ENCODE measurements at regions not wholly inside any gene's neighbourhood (a gene's known extent, or its start where the extent isn't known, plus 50 kb on each side); places are given as distances from the start of the nearest gene placed in this dataset.
"Not testable (repeated sequence)": the region's sequence is repeated elsewhere in the genome, so short reads cannot be mapped to it uniquely, and the experiment has no call there.

DNA sequence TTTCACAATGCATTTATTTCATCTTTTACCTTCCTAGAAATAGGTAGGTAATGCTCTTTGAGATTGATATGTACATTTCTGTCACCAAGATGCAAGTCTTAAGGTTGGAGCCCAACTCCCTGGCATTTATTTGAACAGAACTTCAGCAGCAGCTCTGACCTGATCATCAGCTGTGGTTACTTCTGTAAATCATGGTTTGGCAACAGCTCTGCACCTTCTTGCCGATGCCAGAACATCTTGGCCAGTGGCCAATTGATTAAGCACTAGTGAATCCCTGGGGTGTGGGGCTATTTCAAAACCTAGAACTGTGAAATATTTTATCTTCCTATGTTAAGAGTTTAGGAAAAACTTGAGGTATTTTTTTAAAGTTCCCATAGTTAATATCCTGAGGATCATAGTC, 124.8 kb upstream of the NYAP2 start:
- DNase-seq (ENCODE audit: low read depth, low spot score): no peak
- in situ Hi-C loops (cut with HindIII; ENCODE audit: low pct_unique_long_range_greater_than_20kb, low sequenced_read_pairs): no loop called here

GRCh38 chr2:225272173-225272572, 127.3 kb upstream of the NYAP2 start:
- in situ Hi-C loops (cut with HindIII; ENCODE audit: low pct_unique_long_range_greater_than_20kb, low sequenced_read_pairs): no loop called here
- no peak for DNase-seq (ENCODE audit: low read depth, low spot score)

DNA sequence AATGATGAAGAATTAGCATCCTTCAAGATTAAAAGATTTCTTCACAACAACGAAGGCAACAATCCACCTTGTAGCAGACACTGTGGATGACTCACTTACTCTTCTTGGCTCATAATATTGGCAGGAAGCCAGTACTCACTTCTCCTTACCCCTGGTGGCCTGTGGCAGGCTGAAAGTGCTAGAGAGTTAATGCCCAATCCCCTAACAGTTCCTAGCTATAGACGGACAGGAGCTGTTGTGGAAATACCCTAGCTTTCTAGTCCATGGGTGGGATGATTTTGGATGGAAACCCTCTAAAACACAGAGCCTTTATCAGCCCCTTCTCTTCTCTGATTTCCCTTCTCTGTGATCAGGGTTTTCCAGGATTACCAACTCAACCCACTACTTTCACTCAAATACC, 128.6 kb upstream of the NYAP2 start:
- in situ Hi-C loops (cut with HindIII; ENCODE audit: low pct_unique_long_range_greater_than_20kb, low sequenced_read_pairs): no loop called here
- peak; percentile 26 for DNase-seq (ENCODE audit: low read depth, low spot score)

DNA sequence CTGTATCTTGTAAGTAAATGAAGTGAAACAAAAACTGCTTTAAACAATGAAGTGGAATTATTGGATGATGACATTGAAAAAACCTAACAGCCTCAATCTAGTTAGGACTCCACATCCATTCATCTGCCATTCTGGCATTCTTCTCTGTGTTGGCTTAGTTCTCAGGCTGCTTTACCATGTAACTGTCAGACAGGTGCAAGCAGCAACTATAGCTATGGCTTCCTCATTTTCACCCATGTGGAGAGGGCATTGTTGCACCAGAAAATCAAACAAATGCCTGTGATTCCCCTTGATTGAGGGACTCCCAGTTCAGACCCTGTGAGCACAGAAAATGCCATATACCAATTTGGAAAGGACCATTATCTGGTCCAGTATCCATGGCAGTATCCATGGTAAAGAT, 129.5 kb upstream of the NYAP2 start:
- in situ Hi-C loops (cut with HindIII; ENCODE audit: low pct_unique_long_range_greater_than_20kb, low sequenced_read_pairs): no loop called here
- no peak for DNase-seq (ENCODE audit: low read depth, low spot score)

DNA sequence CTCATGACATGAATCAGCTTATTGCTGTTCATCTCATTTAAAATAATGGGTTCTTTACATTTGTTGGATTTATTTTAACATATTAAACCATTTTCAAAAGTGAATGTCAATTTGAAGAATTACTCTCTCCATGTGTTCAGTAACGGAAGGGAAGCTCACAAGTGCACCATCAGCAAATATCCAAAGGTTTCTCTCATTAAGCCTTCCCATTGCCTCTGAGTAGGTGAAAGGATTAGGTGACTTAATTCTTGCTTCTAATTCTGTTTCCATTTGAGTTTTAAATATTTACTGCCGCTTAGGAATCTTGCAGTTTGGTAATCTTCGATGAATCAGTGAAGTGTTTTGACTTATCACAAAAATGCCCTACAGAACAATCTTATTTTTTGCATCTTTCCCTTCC, 145.1 kb upstream of the NYAP2 start:
- in situ Hi-C loops (cut with HindIII; ENCODE audit: low pct_unique_long_range_greater_than_20kb, low sequenced_read_pairs): no loop called here

DNA sequence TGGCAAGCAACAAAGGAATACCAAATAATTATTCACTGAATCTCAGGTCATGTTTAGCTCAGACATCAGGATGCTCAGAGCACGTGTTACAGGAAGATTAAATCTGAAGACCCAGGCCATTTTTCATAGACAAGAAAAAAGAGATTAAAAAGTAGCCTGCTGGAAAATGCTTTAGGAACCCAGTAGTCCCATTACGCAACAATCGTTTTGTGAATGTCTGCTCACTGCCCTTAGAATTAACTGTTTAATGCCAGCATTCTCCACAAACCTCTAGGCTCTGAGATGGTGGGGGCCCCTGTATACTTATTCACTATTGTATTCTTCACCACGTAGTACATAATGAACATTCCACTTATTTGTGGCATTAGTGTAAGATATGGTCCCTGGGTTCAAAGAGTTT, 154.6 kb upstream of the NYAP2 start:
- in situ Hi-C loops (cut with HindIII; ENCODE audit: low pct_unique_long_range_greater_than_20kb, low sequenced_read_pairs): no loop called here
- no peak for DNase-seq (ENCODE audit: low read depth, low spot score)

More for the DNA sequence above, 145.1 kb upstream of the NYAP2 start:
- DNase-seq (ENCODE audit: low read depth, low spot score): no peak

DNA sequence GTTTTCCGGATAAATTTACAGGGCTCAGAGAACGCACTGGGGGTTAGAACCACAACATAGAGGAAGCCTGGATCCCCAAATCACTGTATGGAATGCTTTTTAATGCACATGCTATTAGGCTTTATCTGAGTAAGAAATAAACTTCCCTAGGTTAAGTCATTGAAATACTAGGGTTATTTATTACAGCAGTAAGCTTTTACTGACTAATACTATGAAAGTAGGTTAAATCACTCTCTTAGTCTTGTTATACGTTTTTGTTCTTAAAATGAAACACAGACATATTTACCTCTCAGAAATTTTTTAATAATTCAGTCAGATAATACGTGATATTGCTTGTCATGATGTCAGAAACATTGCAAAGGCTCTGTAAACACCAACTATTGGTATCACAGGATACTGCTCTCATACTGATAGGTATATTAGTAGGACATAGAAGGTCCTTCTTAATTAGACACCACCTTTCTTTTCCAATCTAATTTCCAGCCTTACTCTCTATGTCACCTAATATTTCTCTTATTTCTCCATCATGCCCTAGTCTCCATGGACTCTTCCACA, 162.7 kb upstream of the NYAP2 start:
- no peak for DNase-seq (ENCODE audit: low read depth, low spot score)
- in situ Hi-C loops (cut with HindIII; ENCODE audit: low pct_unique_long_range_greater_than_20kb, low sequenced_read_pairs): no loop called here

DNA sequence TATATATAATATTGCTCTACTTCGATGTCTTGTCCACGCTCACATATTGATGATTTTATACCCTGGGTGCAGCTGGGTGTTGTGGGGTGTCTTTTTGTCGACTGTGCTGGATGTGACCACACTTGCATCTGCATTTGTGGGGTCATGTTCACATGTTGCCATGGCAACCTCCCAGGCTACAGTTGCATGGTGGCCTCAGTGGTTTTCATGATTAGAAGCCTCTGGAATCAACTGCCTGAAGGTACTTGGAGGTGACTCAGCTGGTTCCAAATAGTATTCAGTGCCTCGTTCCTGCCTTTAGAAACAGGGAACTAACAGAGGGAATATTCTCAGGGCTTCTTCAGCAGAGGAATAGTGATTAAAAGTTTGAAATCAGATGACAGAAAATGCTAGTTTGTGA, 166.3 kb upstream of the NYAP2 start:
- DNase-seq (ENCODE audit: low read depth, low spot score): no peak
- in situ Hi-C loops (cut with HindIII; ENCODE audit: low pct_unique_long_range_greater_than_20kb, low sequenced_read_pairs): no loop called here

DNA sequence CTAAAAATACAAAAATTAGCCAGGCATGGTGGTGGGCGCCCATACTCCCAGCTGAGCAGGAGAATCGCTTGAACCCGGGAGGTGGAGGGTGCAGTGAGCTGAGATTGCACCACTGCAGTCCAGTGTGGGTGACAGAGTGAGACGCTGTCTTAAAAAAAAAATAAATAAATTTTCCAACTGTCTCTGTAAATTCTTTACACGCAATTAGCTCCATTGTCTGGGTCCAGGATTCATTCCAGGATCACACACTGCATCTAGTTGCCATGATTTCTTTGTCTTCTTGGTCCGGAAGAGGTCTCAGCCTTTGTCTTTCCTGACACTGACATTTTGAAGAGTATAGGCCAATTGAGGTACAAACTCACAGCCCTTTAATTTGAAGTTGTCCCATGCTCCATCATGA, 167.6 kb upstream of the NYAP2 start:
- in situ Hi-C loops (cut with HindIII; ENCODE audit: low pct_unique_long_range_greater_than_20kb, low sequenced_read_pairs): no loop called here
- no peak for DNase-seq (ENCODE audit: low read depth, low spot score)

DNA sequence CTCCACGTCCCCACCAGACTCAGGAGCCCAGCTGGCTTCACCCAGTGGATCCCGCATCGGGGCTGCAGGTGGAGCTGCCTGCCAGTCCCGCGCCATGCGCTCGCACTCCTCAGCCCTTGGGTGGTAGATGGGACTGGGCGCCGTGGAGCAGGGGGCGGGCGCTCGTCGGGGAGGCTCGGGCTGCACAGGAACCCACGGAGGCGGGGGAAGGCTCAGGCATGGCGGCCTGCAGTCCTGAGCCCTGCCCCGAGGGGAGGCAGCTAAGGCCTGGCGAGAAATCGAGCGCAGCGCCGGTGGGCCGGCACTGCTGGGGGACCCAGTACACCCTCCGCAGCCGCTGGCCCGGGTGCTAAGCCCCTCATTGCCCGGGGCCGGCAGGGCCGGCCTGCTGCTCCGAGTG, 170.2 kb upstream of the NYAP2 start:
- DNase-seq (ENCODE audit: low read depth, low spot score); in situ Hi-C loops (cut with HindIII; ENCODE audit: low pct_unique_long_range_greater_than_20kb, low sequenced_read_pairs): not testable (repeated sequence)

DNA sequence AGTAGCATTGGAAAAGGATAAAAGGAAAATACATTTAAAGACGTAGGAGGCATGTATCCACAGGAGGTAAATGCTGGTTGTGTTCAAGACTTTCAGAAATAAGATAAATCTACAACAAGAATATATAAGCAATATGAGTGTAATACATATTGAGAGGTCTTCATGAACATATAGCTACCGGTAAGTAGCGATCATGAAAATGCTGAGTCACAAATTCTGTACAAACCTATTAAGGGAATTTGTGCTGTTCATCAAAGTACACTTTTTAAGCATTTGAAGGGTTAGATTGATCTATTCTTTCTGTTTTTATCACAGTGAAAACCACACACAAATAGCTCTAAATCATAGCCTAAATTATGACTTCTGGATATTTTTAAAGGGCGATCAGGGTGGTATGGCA, 173.1 kb upstream of the NYAP2 start:
- in situ Hi-C loops (cut with HindIII; ENCODE audit: low pct_unique_long_range_greater_than_20kb, low sequenced_read_pairs): no loop called here
- DNase-seq (ENCODE audit: low read depth, low spot score): no peak

DNA sequence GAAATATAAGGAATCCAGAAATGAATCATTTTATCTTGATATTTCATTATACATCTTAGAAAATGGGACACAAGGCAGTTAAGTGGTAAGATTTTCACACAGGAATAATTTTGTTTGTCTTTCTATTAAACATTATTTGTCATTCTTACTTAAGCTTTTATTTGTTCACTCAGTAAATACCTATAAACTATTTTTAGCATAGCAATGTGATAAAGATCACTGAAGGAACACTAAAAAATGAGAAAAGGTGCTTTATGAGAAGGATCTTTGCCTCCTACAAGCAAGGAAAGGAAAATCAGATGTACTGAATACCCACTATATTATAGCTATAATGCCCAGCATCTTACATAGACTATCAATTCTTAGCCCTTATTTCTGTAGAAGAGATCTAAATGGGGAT, 176.2 kb upstream of the NYAP2 start:
- DNase-seq (ENCODE audit: low read depth, low spot score): no peak
- in situ Hi-C loops (cut with HindIII; ENCODE audit: low pct_unique_long_range_greater_than_20kb, low sequenced_read_pairs): no loop called here

- in situ Hi-C loops (cut with HindIII; ENCODE audit: low pct_unique_long_range_greater_than_20kb, low sequenced_read_pairs): no loop called here
- DNase-seq (ENCODE audit: low read depth, low spot score): no peak
These were observed 165.2 kb upstream of the DOCK10 start for GRCh38 chr2:225207471-225207870.

- DNase-seq (ENCODE audit: low read depth, low spot score): no peak
- in situ Hi-C loops (cut with HindIII; ENCODE audit: low pct_unique_long_range_greater_than_20kb, low sequenced_read_pairs): no loop called here
These were observed 164.8 kb upstream of the DOCK10 start for GRCh38 chr2:225207043-225207442.

- in situ Hi-C loops (cut with HindIII; ENCODE audit: low pct_unique_long_range_greater_than_20kb, low sequenced_read_pairs): no loop called here
- no peak for DNase-seq (ENCODE audit: low read depth, low spot score)
These were observed 154.3 kb upstream of the DOCK10 start for GRCh38 chr2:225196579-225196978.

GRCh38 chr2:225192869-225193268, 150.6 kb upstream of the DOCK10 start:
- DNase-seq (ENCODE audit: low read depth, low spot score): no peak
- in situ Hi-C loops (cut with HindIII; ENCODE audit: low pct_unique_long_range_greater_than_20kb, low sequenced_read_pairs): no loop called here

- DNase-seq (ENCODE audit: low read depth, low spot score): no peak
- in situ Hi-C loops (cut with HindIII; ENCODE audit: low pct_unique_long_range_greater_than_20kb, low sequenced_read_pairs): no loop called here
These were observed 148.7 kb upstream of the DOCK10 start for GRCh38 chr2:225190987-225191386.

DNA sequence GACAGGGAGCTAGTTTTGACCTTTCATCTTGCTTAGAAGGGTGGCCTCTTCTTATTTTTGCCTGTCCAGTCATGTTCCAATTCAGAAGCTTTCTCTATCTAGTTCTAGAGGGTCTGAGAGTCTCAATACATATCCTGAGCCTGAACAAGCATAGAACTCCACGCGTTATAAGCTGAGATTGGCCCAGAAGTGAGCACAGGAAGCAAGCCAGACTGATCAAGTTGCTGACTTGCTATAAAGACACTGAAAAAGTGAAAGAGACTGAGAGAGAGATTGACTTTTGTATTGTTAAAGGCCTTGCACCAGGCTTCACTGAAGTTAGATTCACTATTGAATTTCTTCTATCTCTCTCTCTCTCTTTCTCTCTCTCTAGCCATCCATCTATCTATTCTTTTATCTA, 142.7 kb upstream of the DOCK10 start:
- no peak for DNase-seq (ENCODE audit: low read depth, low spot score)
- in situ Hi-C loops (cut with HindIII; ENCODE audit: low pct_unique_long_range_greater_than_20kb, low sequenced_read_pairs): no loop called here

- in situ Hi-C loops (cut with HindIII; ENCODE audit: low pct_unique_long_range_greater_than_20kb, low sequenced_read_pairs): no loop called here
- DNase-seq (ENCODE audit: low read depth, low spot score): no peak
These were observed 139.9 kb upstream of the DOCK10 start for GRCh38 chr2:225182126-225182525.

GRCh38 chr2:225177098-225177497, 134.8 kb upstream of the DOCK10 start:
- in situ Hi-C loops (cut with HindIII; ENCODE audit: low pct_unique_long_range_greater_than_20kb, low sequenced_read_pairs): no loop called here
- DNase-seq (ENCODE audit: low read depth, low spot score): peak; percentile 10
